Neuronal stem cell (in vitro differentiated cells): ENCODE measurements at regions not wholly inside any gene's neighbourhood (a gene's known extent, or its start where the extent isn't known, plus 50 kb on each side); places are given as distances from the start of the nearest gene placed in this dataset.
A peak's percentile ranks its signal among the peaks of the same experiment; 100 is the strongest.
"Not testable (repeated sequence)": the region's sequence is repeated elsewhere in the genome, so short reads cannot be mapped to it uniquely, and the experiment has no call there.

Source experiments
- DNase-seq: peaks from one replicate; pipeline ENCODE4 v3.0.0-alpha.2; 2013; ENCODE audit warnings: low spot score
- H2AFZ ChIP-seq: one replicate; pipeline ENCODE4 v1.6.1; 2013; ENCODE audit warnings: mild to moderate bottlenecking, low read length, inconsistent platforms
- H2AK5ac ChIP-seq: 2 replicates; pipeline ENCODE4 v1.6.1; 2013; ENCODE audit warnings: low read depth, mild to moderate bottlenecking, inconsistent platforms, low read length, moderate library complexity, mixed read lengths
- H2BK120ac ChIP-seq: 2 replicates; pipeline ENCODE4 v1.6.1; 2013; ENCODE audit warnings: low read depth, mild to moderate bottlenecking, inconsistent platforms, low read length, moderate library complexity, mixed read lengths
- H2BK12ac ChIP-seq: one replicate; pipeline ENCODE4 v1.6.1; 2013; ENCODE audit warnings: low read length, inconsistent platforms
- H2BK15ac ChIP-seq: 2 replicates; pipeline ENCODE4 v1.6.1; 2013; ENCODE audit warnings: mild to moderate bottlenecking, low read length, inconsistent platforms, mixed read lengths
- H2BK5ac ChIP-seq: one replicate; pipeline ENCODE4 v1.6.1; 2013; ENCODE audit warnings: inconsistent platforms, mild to moderate bottlenecking, low read length, moderate library complexity
- H3K14ac ChIP-seq: one replicate; pipeline ENCODE4 v1.6.1; 2013; ENCODE audit warnings: low read length, inconsistent platforms
- H3K18ac ChIP-seq: 2 replicates; pipeline ENCODE4 v1.6.1; 2013; ENCODE audit warnings: low read length, inconsistent platforms
- H3K23ac ChIP-seq: 2 replicates; pipeline ENCODE4 v1.6.1; 2013; ENCODE audit warnings: low read depth, mild to moderate bottlenecking, mixed read lengths, low read length, inconsistent platforms; ENCODE audit not compliant: poor library complexity
- H3K27ac ChIP-seq: replicated peaks from 3 replicates; pipeline ENCODE4 v1.5.1; 2013; ENCODE audit warnings: low read length, inconsistent platforms
- H3K27me3 ChIP-seq, 3 experiments: 2 replicates each; pipeline ENCODE4 v1.6.1; 2013; ENCODE audit warnings: low read length in 3 of 3, mild to moderate bottlenecking in 2 of 3, inconsistent platforms in 1 of 3, low read depth in 1 of 3, mixed read lengths in 1 of 3, moderate library complexity in 1 of 3; ENCODE audit not compliant: control insufficient read depth in 3 of 3, insufficient read depth in 3 of 3
- H3K36me3 ChIP-seq, 2 donors: replicated peaks in 1 of 2; 2 replicates each; pipeline ENCODE4 v1.6.1; 2013; ENCODE audit warnings: low read length in 2 of 2; ENCODE audit not compliant: control insufficient read depth in 2 of 2, insufficient read depth in 2 of 2
- H3K4ac ChIP-seq: 2 replicates; pipeline ENCODE4 v1.6.1; 2013; ENCODE audit warnings: inconsistent platforms, mild to moderate bottlenecking, low read length, moderate library complexity
- H3K4me1 ChIP-seq, 2 donors: 1 replicate in 1 of 2; 2 replicates in 1 of 2; pipeline ENCODE4 v1.6.1; 2013; ENCODE audit warnings: low read length in 2 of 2, low read depth in 1 of 2; ENCODE audit not compliant: control insufficient read depth in 2 of 2, insufficient read depth in 1 of 2
- H3K4me2 ChIP-seq: one replicate; pipeline ENCODE4 v1.6.1; 2013; ENCODE audit warnings: mild to moderate bottlenecking, low read length, inconsistent platforms; ENCODE audit not compliant: insufficient read depth, poor library complexity, severe bottlenecking
- H3K4me3 ChIP-seq, 2 donors: 2 replicates each; pipeline ENCODE4 v1.5.1; 2013; ENCODE audit warnings: low read length in 2 of 2, mild to moderate bottlenecking in 2 of 2, inconsistent platforms in 1 of 2, moderate library complexity in 1 of 2
- H3K79me1 ChIP-seq: one replicate; pipeline ENCODE4 v1.6.1; 2013; ENCODE audit warnings: low read depth, mild to moderate bottlenecking, inconsistent platforms, low read length, moderate library complexity
- H3K9ac ChIP-seq: one replicate; pipeline ENCODE4 v1.6.1; 2013; ENCODE audit warnings: mild to moderate bottlenecking, low read depth, low read length, inconsistent platforms; ENCODE audit not compliant: poor library complexity
- H3K9me3 ChIP-seq, 2 donors: replicated peaks in 1 of 2; 2 replicates each; pipeline versions ENCODE3 to v1.6.1; 2013; ENCODE audit warnings: low read length in 2 of 2, mild to moderate bottlenecking in 2 of 2, inconsistent platforms in 1 of 2, low read depth in 1 of 2, mixed read lengths in 1 of 2, moderate library complexity in 1 of 2; ENCODE audit not compliant: control insufficient read depth in 2 of 2, insufficient read depth in 1 of 2
- H4K8ac ChIP-seq: one replicate; pipeline ENCODE4 v1.6.1; 2013; ENCODE audit warnings: low read depth, mild to moderate bottlenecking, inconsistent platforms, low read length, moderate library complexity
- H4K91ac ChIP-seq: one replicate; pipeline ENCODE4 v1.6.1; 2013; ENCODE audit warnings: low read length, low read depth, mild to moderate bottlenecking, inconsistent platforms; ENCODE audit not compliant: poor library complexity
- WGBS, 2 donors: extraction: QIAGEN DNeasy Blood & Tissue Kit; methylation state at CpG; one replicate each; pipeline ENCODE4 v1.1.7; 2013; ENCODE audit warnings: missing lambda C conversion rate in 2 of 2, mixed read lengths in 1 of 2; ENCODE audit not compliant: insufficient read length in 2 of 2, insufficient replicate concordance in 1 of 2; ENCODE audit errors: extremely low coverage in 2 of 2; 5-methylcytosine and 5-hydroxymethylcytosine counted together

DNA sequence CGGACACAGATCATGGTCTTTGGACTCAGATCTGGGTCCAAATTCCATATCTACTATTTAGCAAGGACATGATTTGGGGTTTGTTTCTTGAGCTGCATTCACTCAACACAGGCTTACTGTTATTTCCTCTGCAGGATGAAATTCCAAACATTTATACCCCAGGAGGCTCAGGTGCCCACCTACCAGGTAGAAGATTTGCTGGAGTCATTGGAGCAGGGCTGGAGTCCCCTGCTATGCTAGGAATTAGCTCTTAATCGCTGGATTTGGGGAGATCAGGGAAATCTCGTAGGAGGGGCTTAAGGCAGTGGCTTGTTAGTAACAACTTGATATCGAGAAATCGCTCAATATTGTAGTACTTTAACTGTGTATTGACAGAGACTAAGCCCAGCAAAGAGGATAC lies 193.0 kb downstream of the IL20RB start:
- Histone ChIP-seq H3K23ac (no peak overlapping the region), H2AFZ (no peak overlapping the region), H2BK15ac (no peak overlapping the region), H2BK5ac (no peak overlapping the region), H3K14ac (no peak overlapping the region), H2BK120ac (no peak overlapping the region), H3K4me1 (no peaks in the 10 kb centered on the region), H3K27ac (no peak overlapping the region), H3K4me3 (no peak overlapping the region), H3K79me1 (no peaks in the 10 kb centered on the region), H3K27me3 (no peaks in the 10 kb centered on the region), H3K18ac (no peak overlapping the region), H3K4ac (no peak overlapping the region), H3K9ac (no peak overlapping the region), H4K8ac (no peak overlapping the region), H3K9me3 (no peaks in the 10 kb centered on the region), H2BK12ac (no peak overlapping the region), H3K36me3 (no peaks in the 10 kb centered on the region), H4K91ac (no peak overlapping the region), H3K4me2 (no peak overlapping the region), H2AK5ac (no peak overlapping the region)
- no peak for DNase-seq
- WGBS, 2 donors = no CpG with 5 or more reads among the region's 5 CpGs

DNA sequence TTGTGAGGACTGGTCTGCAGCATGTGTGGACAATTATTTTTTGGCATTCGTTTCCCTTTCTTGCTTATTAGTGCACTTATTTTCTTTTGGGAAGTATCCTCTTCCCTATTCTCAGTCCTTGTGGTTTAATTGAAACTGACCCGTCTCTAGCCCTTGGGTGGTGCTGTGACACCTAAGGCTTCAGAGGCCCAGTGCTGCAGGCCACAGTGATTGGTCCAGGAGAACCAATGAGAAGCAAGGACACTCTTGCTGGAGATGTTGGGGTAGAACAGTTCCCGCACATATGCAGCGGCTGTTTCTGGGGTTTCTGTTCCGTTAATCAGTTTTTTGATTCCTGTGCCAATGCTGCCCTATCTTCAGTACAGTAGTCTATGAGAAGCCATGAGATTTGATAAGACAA lies 195.3 kb downstream of the IL20RB start:
- not testable (repeated sequence) for H2AK5ac ChIP-seq, H2BK5ac ChIP-seq, H4K91ac ChIP-seq, H3K4ac ChIP-seq, H2BK120ac ChIP-seq, H2BK15ac ChIP-seq, H3K23ac ChIP-seq, H3K9ac ChIP-seq, H2AFZ ChIP-seq, H3K14ac ChIP-seq, H3K4me1 ChIP-seq, H3K4me3 ChIP-seq, H3K36me3 ChIP-seq, H3K27ac ChIP-seq, DNase-seq, H3K18ac ChIP-seq, H4K8ac ChIP-seq, H3K9me3 ChIP-seq, H3K79me1 ChIP-seq, H3K27me3 ChIP-seq, H3K4me2 ChIP-seq, H2BK12ac ChIP-seq
- WGBS, 2 donors = no CpG with 5 or more reads among the region's 5 CpGs

DNA sequence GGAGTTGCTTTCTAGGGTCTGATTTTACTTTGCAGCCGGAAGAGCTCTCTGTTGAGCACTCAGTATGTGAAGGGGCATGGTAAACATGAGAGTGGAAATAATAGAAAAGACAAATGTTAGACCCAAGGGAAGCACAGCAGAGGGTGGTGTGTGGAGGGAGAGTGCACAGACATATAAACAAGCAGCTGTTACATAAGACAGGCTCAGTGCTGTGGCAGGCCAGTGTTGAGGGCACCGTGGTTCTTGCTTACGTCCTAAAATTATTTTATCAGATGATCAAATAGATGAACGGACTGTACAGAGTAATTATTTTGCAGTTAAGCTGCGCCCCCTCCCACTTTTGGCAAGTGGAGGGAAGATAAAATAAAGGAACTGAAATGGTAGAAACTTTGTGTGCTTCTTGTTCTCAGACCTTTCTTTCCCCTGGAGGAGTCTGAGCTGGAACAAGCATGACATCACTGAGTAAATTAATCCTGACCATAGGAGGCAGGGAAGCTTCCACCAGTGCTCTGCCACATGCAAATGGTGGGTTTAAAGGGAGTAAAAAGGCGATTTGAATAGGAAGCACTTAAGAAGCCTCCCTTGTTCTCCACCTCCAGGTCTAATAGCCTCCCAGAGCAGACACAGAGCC lies 205.6 kb downstream of the IL20RB start:
- no CpG with 5 or more reads among the region's 6 CpGs for WGBS, 2 donors
- peak overlapping the region; percentile 37 for H3K27ac ChIP-seq
- DNase-seq = peak; percentile 43

DNA sequence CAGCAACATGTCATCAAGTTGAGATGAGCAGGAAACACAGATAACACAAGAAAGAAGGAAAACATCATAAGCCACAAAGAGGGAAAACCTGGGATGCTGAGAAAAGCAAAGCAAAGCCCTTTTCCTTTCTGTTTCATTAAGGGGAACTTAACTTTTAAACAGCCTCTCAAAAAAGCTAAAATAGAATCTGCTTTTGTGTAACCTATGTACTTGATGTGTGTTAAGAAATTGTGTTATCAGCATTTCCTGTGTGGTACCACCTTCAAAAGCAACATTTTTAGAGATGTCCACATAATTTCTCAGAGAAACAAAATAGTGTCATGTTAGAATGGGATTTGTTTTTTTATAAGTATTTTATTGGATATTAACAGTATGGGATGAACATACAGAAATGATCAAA lies 206.2 kb downstream of the IL20RB start:
- no peaks in the 10 kb centered on the region for H3K79me1 ChIP-seq
- H3K9ac ChIP-seq = no peak overlapping the region
- no peak overlapping the region for H3K23ac ChIP-seq
- H2BK5ac ChIP-seq = no peak overlapping the region
- H2BK120ac ChIP-seq = no peak overlapping the region
- H2AK5ac ChIP-seq = no peak overlapping the region
- H2AFZ ChIP-seq = peak overlapping the region; percentile 77
- no peak overlapping the region for H3K4me2 ChIP-seq
- peaks cover 0 to 5% of the 10 kb centered on the region in 2 donors for H3K4me1 ChIP-seq
- H3K27me3 ChIP-seq = no peaks in the 10 kb centered on the region
- H3K9me3 ChIP-seq = no peaks in the 10 kb centered on the region
- DNase-seq = no peak
- H4K91ac ChIP-seq = no peak overlapping the region
- H3K27ac ChIP-seq = no peak overlapping the region
- no peak overlapping the region for H3K4ac ChIP-seq
- H2BK15ac ChIP-seq = no peak overlapping the region
- H2BK12ac ChIP-seq = no peak overlapping the region
- H3K36me3 ChIP-seq = no peaks in the 10 kb centered on the region
- no peak overlapping the region for H3K18ac ChIP-seq
- H4K8ac ChIP-seq = no peak overlapping the region
- no peak overlapping the region for H3K4me3 ChIP-seq
- H3K14ac ChIP-seq = no peak overlapping the region

More for the DNA sequence above, 205.6 kb downstream of the IL20RB start:
- H3K23ac ChIP-seq = no peak overlapping the region
- no peak overlapping the region for H2BK12ac ChIP-seq
- H2AK5ac ChIP-seq = no peak overlapping the region
- no peak overlapping the region for H4K91ac ChIP-seq
- H3K4ac ChIP-seq = no peak overlapping the region
- no peaks in the 10 kb centered on the region for H3K36me3 ChIP-seq
- no peak overlapping the region for H3K9ac ChIP-seq
- H2AFZ ChIP-seq = peak overlapping the region; percentile 77
- H3K18ac ChIP-seq = no peak overlapping the region
- no peak overlapping the region for H4K8ac ChIP-seq
- no peak overlapping the region for H2BK120ac ChIP-seq
- no peaks in the 10 kb centered on the region for H3K27me3 ChIP-seq
- peaks cover 0 to 5% of the 10 kb centered on the region in 2 donors for H3K4me1 ChIP-seq
- H2BK5ac ChIP-seq = no peak overlapping the region
- H3K14ac ChIP-seq = no peak overlapping the region
- H3K4me2 ChIP-seq = no peak overlapping the region
- H3K4me3 ChIP-seq = no peak overlapping the region
- no peak overlapping the region for H2BK15ac ChIP-seq
- no peaks in the 10 kb centered on the region for H3K79me1 ChIP-seq
- no peaks in the 10 kb centered on the region for H3K9me3 ChIP-seq
